SJSA1 (cell line): ENCODE measurements at regions not wholly inside any gene's neighbourhood (a gene's known extent, or its start where the extent isn't known, plus 50 kb on each side); places are given as distances from the start of the nearest gene placed in this dataset.

Source experiments
- DNase-seq, 2 experiments: peaks; one replicate each; pipeline ENCODE4 v3.0.0-alpha.2; 2015 to 2020; ENCODE audit warnings: low spot score in 2 of 2, low read depth in 1 of 2
- H3K27ac ChIP-seq: fragments of 250-450 bp; sonication (Bioruptor Pico); 2 replicates; pipeline ENCODE4 v1.5.1; 2020; ENCODE audit warnings: mild to moderate bottlenecking, moderate library complexity
- H3K27me3 ChIP-seq: fragments of 250-450 bp; sonication (Bioruptor Pico); replicated peaks from 2 replicates; pipeline ENCODE4 v1.5.1; 2020; ENCODE audit warnings: mild to moderate bottlenecking, moderate library complexity
- H3K36me3 ChIP-seq: fragments of 250-450 bp; sonication (Bioruptor Pico); 2 replicates; pipeline ENCODE4 v1.5.1; 2020; ENCODE audit warnings: mild to moderate bottlenecking
- H3K4me1 ChIP-seq: fragments of 250-450 bp; sonication (Bioruptor Pico); replicated peaks from 2 replicates; pipeline ENCODE4 v1.6.1; 2021; ENCODE audit warnings: mild to moderate bottlenecking
- H3K4me3 ChIP-seq: fragments of 250-450 bp; sonication (Bioruptor Pico); 2 replicates; pipeline ENCODE4 v1.5.1; 2020; ENCODE audit warnings: mild to moderate bottlenecking
- H3K9me3 ChIP-seq: fragments of 250-450 bp; sonication (Bioruptor Pico); replicated peaks from 2 replicates; pipeline ENCODE4 v1.5.1; 2020; ENCODE audit warnings: mild to moderate bottlenecking

DNA sequence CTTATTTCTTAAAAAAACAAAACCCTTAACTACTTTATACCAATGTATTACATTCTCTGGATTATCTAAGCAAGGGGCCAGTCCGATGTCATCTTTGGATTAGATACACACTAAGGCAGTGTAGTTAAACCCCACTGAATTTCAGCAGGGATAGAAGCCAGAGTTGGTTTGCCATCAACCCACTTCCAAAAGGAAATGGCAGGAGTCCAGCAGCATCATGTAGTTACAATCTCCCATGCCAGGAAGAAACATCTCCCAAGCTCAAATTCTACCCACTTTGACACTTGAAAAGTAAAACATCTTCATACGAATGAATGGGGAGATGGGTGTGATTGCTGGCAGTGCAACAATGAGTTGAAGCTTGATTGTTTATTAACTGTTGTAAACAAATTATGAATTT, 203.5 kb upstream of the PLXNC1 start:
- Histone ChIP-seq H3K9me3 (no peaks in the 10 kb centered on the region), H3K27ac (no peak overlapping the region), H3K36me3 (no peaks in the 10 kb centered on the region), H3K27me3 (no peaks in the 10 kb centered on the region), H3K4me3 (no peak overlapping the region), H3K4me1 (no peaks in the 10 kb centered on the region)
- DNase-seq = no peak

DNA sequence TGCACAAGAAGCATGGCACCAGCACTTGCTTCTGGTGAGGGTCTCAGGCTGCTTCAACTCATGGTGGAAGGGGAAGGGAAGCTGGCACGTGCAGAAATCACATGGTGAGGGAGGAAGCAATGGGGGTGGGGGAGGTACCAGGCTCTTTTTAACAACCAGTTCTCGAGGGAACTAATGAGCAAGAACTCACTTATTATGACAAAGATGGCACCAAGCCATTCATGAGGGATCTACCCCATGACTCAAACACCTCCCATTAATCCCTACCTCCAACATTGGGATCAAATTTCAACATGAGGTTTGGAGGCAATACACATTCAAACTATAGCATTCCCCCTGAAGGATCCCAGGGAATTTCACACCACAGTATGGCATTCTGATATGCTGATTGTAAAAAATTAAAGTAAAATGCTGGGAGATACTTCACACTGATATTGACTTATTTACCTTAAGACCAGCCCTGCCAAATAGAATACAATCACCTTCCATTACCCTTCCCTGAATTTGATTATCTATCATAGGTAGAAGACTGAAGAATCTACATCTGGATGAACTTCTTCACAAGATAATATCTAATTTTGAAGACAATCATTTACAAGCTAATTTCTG, 201.7 kb upstream of the PLXNC1 start:
- no peak overlapping the region for H3K27ac ChIP-seq
- no peak overlapping the region for H3K4me3 ChIP-seq
- no peaks in the 10 kb centered on the region for H3K36me3 ChIP-seq
- no peaks in the 10 kb centered on the region for H3K4me1 ChIP-seq
- DNase-seq = no peak
- H3K27me3 ChIP-seq = peaks cover 3% of the 10 kb centered on the region; the same call in 1 of the 2 replicates
- H3K9me3 ChIP-seq = no peaks in the 10 kb centered on the region

DNA sequence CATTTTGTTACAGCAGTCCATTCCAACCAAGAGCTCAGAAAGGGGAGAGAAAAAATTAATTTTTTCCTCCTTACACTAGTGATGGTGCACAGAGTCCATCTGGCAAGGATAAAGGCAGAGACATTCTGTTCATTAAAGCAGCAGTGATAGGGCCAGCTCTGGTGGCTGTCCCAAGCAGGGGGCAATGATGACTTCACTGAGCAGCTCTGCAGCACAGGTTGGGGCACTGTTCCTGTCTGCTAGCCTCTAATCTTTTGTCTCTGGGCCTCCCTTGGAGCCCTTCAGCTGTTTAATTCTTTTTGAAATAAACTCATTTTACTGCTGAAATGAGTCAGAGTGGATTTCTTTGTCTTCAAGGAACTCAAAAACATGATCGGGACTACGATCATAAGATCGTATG, 200.9 kb upstream of the PLXNC1 start:
- H3K27ac ChIP-seq = no peak overlapping the region
- no peaks in the 10 kb centered on the region for H3K9me3 ChIP-seq
- H3K4me3 ChIP-seq = no peak overlapping the region
- H3K27me3 ChIP-seq = peaks cover 3% of the 10 kb centered on the region; the same call in 1 of the 2 replicates
- DNase-seq = no peak
- no peaks in the 10 kb centered on the region for H3K36me3 ChIP-seq
- no peaks in the 10 kb centered on the region for H3K4me1 ChIP-seq

DNA sequence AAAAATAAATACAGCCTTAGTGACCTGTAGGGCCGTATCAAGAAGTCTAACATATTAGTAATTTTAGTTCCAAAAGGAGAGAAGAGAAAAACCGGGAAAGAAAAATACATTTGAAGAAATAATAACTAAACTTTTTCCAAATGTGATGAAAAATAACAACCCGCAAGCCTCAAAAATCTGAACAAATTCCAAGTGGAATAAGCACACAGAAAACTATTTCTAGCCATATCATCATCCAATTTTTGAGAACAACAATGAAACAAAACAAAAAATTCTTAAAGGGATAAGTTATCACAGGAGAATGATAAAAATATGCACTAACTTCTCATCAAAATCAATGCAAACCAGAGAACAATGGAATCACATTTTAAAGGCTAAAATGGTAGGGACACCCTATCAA, 198.1 kb upstream of the PLXNC1 start:
- Histone ChIP-seq H3K36me3 (no peaks in the 10 kb centered on the region), H3K9me3 (no peaks in the 10 kb centered on the region; the same call in 1 of the 2 replicates), H3K4me3 (no peak overlapping the region), H3K27me3 (peaks cover 3% of the 10 kb centered on the region; the same call in 1 of the 2 replicates), H3K4me1 (no peaks in the 10 kb centered on the region), H3K27ac (no peak overlapping the region)
- no peak for DNase-seq

DNA sequence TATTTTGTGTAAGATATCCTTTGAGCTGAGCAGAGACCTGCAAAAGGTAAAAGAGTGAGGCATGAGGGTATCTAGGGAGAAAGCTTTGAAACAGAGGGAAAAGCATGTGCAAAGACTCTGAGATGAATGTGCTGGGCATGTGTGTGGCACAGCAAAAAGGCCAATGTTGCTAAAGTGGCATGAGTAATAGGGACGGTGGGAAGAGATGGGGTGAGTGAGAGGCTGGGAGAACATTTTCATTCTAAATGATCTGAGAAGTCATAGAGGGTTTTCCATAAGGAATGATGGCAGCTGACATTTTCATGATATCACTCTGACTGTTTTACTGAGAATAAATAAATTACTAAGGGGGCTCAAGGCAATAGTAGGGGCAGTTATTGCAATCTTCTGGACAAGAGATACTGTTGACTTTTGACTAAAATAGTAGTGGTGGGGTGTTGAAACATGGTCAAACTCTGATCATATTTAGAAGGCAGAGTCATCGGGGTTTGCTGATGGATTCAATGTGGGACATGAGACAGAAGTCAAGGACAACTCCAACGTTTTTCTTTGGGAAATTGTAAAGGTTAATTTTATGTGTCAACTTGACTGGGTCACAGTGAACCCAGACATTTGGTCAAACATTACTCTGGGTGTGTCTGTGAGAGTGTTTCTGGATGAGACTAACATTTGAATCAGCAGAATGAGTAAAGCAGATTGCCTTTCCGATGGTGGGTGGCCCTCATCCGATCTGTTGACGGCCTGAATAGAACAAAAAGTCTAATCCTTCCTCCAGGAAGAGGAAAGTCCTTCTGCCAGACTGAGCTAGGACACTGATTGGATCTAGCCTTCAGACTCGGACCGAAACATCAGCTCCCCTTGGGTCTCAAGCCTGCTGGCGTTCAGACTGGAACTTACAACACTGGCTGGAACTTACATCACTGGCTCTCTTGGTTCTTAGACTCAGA, 193.9 kb upstream of the PLXNC1 start:
- H3K27me3 ChIP-seq = peaks cover 3% of the 10 kb centered on the region; the same call in 1 of the 2 replicates
- no peak overlapping the region for H3K27ac ChIP-seq
- no peak for DNase-seq
- no peaks in the 10 kb centered on the region for H3K4me1 ChIP-seq
- no peaks in the 10 kb centered on the region for H3K36me3 ChIP-seq
- no peak overlapping the region for H3K4me3 ChIP-seq
- H3K9me3 ChIP-seq = no peaks in the 10 kb centered on the region; the same call in 1 of the 2 replicates

DNA sequence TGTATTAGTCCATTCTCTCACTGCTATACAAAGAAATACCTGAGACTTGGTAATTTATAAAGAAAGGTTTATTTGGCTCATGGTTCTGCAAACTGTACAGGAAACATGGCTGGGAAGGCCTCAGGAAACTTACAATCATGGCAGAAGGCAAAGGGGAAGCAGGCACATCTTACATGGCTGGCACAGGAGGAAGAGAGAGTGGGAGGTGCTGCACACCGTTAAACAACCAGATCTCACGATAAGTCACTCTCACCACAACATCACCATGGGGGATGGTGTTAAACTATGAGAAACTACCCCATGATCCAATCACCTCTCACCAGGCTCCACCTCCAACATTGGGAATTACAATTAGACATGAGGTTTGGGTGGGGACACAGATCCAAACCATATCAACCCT, 191.8 kb upstream of the PLXNC1 start:
- DNase-seq = no peak
- Histone ChIP-seq H3K4me1 (no peaks in the 10 kb centered on the region), H3K4me3 (no peak overlapping the region), H3K27me3 (no peaks in the 10 kb centered on the region; the same call in 1 of the 2 replicates), H3K27ac (no peak overlapping the region), H3K9me3 (no peaks in the 10 kb centered on the region; the same call in 1 of the 2 replicates), H3K36me3 (no peaks in the 10 kb centered on the region)

DNA sequence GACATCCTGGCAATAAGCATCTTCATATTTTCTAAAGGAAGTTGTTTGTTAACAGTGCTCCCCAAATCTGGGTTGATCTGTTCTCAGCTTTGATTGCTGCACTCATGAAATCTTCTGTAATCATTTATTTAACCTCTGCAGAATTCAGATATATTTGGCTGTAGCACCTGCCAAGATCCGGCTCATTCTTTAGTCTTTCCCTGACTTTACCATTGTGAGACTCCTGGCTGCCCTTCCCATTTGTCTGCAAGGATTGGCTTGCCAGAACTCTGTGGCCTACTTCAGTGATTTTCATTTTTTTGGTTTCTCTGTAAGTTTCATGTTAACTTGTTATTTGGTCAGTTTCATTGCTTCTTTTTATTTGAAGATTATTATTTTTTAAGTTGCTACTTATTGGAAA, 191.2 kb upstream of the PLXNC1 start:
- Histone ChIP-seq H3K27ac (no peak overlapping the region), H3K27me3 (no peaks in the 10 kb centered on the region), H3K36me3 (no peaks in the 10 kb centered on the region), H3K4me1 (no peaks in the 10 kb centered on the region), H3K9me3 (no peaks in the 10 kb centered on the region; the same call in 1 of the 2 replicates), H3K4me3 (no peak overlapping the region)
- no peak for DNase-seq

DNA sequence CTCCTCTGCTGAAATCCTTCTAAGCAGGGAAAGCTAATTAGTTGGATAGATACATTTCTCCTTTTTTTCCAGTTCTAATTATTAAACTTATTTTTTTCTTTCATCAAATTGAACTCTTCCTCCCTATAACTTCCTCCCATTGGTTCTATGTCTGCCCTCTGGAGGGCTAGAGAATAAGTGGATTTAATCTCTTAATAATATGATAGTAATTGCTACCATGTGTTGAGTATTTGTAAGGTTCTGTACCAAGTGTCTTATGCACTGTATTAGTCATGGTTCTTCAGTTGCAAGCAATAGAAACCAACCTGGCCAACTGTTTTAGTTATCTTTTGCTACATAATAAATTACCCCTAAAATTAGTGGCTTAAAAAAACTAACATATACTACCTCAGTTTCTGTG, 190.5 kb upstream of the PLXNC1 start:
- H3K4me3 ChIP-seq = no peak overlapping the region
- H3K27ac ChIP-seq = no peak overlapping the region
- no peaks in the 10 kb centered on the region for H3K4me1 ChIP-seq
- H3K9me3 ChIP-seq = no peaks in the 10 kb centered on the region; the same call in 1 of the 2 replicates
- no peaks in the 10 kb centered on the region for H3K36me3 ChIP-seq
- no peaks in the 10 kb centered on the region for H3K27me3 ChIP-seq
- DNase-seq = no peak

DNA sequence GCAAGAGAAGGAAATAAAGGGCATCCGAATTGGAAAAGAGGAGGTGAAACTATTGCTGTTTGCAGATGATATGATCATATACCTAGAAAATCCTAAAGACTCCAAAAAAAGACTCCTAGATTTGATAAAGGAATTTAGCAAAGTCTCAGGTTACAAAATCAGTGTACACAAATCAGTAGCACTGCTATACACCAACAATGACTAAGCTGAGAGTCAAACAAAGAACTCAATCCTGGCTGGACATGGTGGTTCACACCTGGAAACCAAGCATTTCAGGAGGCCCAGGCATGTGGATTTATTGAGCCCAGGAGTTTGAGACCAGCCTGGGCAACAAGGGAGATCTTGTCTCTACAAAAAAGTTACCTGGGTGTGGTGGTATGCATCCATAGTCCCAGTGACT, 188.7 kb upstream of the PLXNC1 start:
- no peaks in the 10 kb centered on the region for H3K4me1 ChIP-seq
- no peak for DNase-seq
- no peaks in the 10 kb centered on the region for H3K27me3 ChIP-seq
- no peak overlapping the region for H3K4me3 ChIP-seq
- no peak overlapping the region for H3K27ac ChIP-seq
- H3K36me3 ChIP-seq = no peaks in the 10 kb centered on the region
- no peaks in the 10 kb centered on the region; the same call in 1 of the 2 replicates for H3K9me3 ChIP-seq

DNA sequence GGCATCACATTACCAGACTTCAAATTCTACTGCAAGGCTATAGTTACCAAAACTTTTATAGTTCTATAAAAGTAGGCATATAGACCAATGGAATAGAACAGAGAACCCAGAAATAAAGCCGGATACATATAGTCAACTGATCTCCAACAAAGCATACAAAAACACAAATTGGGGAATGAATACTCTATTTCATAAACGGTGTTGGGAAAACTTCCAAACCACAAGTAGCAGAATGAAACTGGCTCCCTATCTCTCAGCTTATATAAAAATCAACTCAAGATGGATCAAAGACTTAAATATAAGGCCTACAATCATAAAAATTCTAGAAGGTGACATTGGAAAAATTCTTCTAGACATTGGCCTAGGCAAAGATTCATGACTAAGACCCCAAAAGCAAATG, 187.9 kb upstream of the PLXNC1 start:
- DNase-seq = no peak
- Histone ChIP-seq H3K27me3 (no peaks in the 10 kb centered on the region), H3K4me1 (no peaks in the 10 kb centered on the region), H3K4me3 (no peak overlapping the region), H3K9me3 (no peaks in the 10 kb centered on the region), H3K27ac (no peak overlapping the region), H3K36me3 (no peaks in the 10 kb centered on the region)

DNA sequence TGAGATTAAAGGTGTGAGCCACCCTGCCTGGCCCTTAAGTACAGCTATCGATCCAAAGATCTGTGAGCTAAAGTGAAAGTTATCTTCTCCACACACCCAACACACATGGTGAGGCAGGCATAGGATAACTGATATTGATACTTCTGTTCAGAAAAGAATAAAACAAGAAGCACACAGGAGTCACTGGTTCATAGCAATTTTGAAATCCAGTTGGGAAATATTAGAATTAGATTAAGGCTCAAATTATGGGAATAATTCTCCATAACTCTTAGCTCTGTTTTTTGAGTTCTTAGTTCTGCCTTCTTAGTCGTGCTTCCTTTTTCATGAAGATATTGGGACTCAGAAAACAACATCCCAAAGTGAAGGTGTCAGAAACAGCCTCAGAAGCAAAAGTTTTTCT, 186.0 kb upstream of the PLXNC1 start:
- Histone ChIP-seq H3K9me3 (no peaks in the 10 kb centered on the region), H3K27me3 (no peaks in the 10 kb centered on the region), H3K4me1 (no peaks in the 10 kb centered on the region), H3K36me3 (no peaks in the 10 kb centered on the region), H3K4me3 (no peak overlapping the region), H3K27ac (no peak overlapping the region)
- DNase-seq = no peak

DNA sequence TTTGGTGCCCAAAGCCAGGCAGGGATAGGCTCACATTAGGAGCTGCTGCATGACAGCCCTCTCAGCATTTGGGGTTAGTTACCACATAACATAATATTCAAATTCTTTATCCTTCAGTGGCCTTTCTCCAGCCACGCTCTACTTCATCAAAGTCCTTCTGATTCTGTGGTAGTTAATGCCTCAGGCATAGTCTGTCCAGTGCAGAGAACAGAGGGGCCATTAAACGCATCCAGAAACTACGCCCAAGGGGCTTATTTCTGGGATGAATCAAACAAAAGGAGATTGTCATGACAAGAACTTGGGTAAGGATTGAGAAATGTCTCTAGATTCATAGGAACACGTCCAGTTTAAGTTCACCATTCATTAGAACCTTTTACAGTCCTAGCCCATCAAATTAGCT, 183.4 kb upstream of the PLXNC1 start:
- no peaks in the 10 kb centered on the region for H3K27me3 ChIP-seq
- no peak overlapping the region for H3K4me3 ChIP-seq
- DNase-seq = no peak
- no peaks in the 10 kb centered on the region for H3K4me1 ChIP-seq
- no peaks in the 10 kb centered on the region for H3K9me3 ChIP-seq
- no peak overlapping the region for H3K27ac ChIP-seq
- no peaks in the 10 kb centered on the region for H3K36me3 ChIP-seq

DNA sequence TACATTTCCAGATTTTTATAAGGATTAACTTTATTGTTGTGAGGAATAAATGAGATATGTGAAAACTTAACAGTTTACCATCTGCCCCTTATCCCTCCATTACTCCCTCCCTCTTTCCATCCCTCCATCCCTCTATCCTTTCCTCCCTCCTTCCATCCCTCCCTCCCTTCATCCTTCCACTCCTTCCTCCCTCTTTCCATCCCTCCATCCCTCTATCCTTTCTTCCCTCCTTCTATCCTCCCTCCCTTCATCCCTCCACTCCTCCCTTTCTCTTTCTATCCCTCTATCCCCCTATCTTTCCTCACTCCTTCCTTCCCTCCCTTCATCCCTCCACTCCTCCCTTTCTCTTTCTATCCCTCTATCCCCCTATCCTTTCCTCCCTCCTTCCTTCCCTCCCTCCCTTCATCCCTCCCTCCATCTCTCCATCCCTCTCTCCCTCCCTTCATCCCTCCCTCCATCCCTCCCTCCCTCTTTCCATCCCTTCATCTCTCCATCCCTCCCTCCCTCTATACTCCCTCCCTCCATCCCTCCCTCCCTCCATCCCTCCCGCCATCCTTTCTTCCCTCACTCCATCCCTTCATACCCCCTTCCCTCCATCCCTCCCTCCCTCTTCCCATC, 181.8 kb upstream of the PLXNC1 start:
- no peaks in the 10 kb centered on the region for H3K9me3 ChIP-seq
- no peak overlapping the region for H3K4me3 ChIP-seq
- H3K27ac ChIP-seq = no peak overlapping the region
- H3K36me3 ChIP-seq = no peaks in the 10 kb centered on the region
- H3K4me1 ChIP-seq = no peaks in the 10 kb centered on the region
- no peaks in the 10 kb centered on the region for H3K27me3 ChIP-seq
- DNase-seq = no peak

DNA sequence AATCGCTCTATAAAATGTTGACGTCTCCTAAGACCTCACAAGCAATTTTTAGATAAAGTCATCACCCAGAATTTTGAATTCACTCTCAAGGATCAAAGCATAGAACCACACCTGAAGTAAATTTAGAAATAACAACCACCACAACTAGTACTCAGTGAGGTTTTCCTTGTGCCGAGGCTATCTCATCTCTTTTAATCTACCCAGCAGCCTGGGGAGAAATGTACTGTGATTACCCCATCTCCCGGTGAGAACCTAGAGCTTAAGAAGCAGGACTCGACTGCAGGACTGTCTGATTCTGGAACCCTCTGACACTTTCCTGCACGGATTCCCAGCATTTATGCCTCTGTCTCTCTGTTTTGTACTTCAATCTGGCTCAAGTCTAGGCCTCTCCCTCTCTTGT, 180.9 kb upstream of the PLXNC1 start:
- Histone ChIP-seq H3K9me3 (no peaks in the 10 kb centered on the region), H3K4me1 (no peaks in the 10 kb centered on the region), H3K36me3 (no peaks in the 10 kb centered on the region), H3K4me3 (no peak overlapping the region), H3K27ac (no peak overlapping the region), H3K27me3 (no peaks in the 10 kb centered on the region)
- DNase-seq = no peak
